ENCODE measurements at regions not wholly inside any gene's neighbourhood (a gene's known extent, or its start where the extent isn't known, plus 50 kb on each side); places are given as distances from the start of the nearest gene placed in this dataset.

DNA sequence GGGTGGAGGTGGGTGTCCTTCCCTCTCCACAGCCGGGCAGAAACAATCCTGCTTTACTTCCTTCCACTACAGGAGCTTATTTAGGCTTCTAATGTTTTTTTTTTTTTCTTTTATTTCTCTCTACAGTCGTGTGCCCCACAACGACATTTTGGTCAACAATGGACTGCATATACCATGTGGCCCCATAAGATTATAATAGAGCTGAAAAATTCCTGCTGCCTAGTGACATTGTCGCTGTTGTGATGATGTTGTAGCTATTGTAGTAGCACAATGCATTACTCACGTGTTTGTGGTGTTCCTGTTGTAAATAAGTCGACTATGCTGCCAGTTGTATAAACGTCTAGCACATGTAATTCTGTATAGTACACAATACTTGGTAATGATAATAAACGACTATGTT is 153.7 kb downstream of the IL20RB start:
- Histone ChIP-seq H3K9ac (ENCODE audit: low read depth, low read length) (no peak overlapping the region), H4K8ac (ENCODE audit: low read depth in 2 of 2, low read length in 2 of 2) (no peak overlapping the region), H3K9me1 (ENCODE audit: insufficient read depth, low read length) (no peaks in the 10 kb centered on the region), H3K18ac (ENCODE audit: low read depth, low read length) (no peak overlapping the region), H2AK9ac (replicated peaks; ENCODE audit: low read depth, low read length, poor library complexity) (no peak overlapping the region), H3K4me2 (ENCODE audit: low read depth, low read length) (no peak overlapping the region), H3K79me1 (ENCODE audit: low read depth in 1 of 2, low read length in 2 of 2) (no peaks in the 10 kb centered on the region), H4K20me1 (ENCODE audit: insufficient read depth, low read length) (no peaks in the 10 kb centered on the region), H2BK15ac (ENCODE audit: low read depth, low read length) (no peak overlapping the region), H3K14ac (replicated peaks; ENCODE audit: low read depth, low read length) (no peak overlapping the region), H4K91ac (ENCODE audit: insufficient read depth, low read depth, low read length) (no peak overlapping the region), H3K23ac (ENCODE audit: low read depth, low read length) (no peak overlapping the region), H3K4me3 (ENCODE audit: insufficient read depth, low read depth, low read length) (no peak overlapping the region), H3K4ac (ENCODE audit: low read depth, low read length) (no peak overlapping the region), H2BK5ac (ENCODE audit: low read depth, low read length, poor library complexity, severe bottlenecking) (no peak overlapping the region), H2AFZ (replicated peaks; ENCODE audit: low read length, poor library complexity) (no peak overlapping the region), H2AK5ac (ENCODE audit: low read depth, low read length) (no peak overlapping the region), H3K27ac (ENCODE audit: insufficient read depth, low read length) (no peak overlapping the region), H3K27me3 (ENCODE audit: control insufficient read depth, insufficient read depth, low read length) (peaks cover 4% of the 10 kb centered on the region), H2BK20ac (ENCODE audit: low read depth, low read length) (no peak overlapping the region), H3K56ac (ENCODE audit: extremely low read depth, insufficient read depth, low read length) (no peak overlapping the region), H2BK120ac (ENCODE audit: low read depth, low read length) (no peak overlapping the region), H3K9me3 (ENCODE audit: control insufficient read depth, insufficient read depth, low read length) (no peaks in the 10 kb centered on the region), H3K4me1 (ENCODE audit: control insufficient read depth, insufficient read depth, low read length) (no peaks in the 10 kb centered on the region), H4K5ac (ENCODE audit: low read depth, low read length) (no peak overlapping the region), H3K36me3 (ENCODE audit: control insufficient read depth, insufficient read depth, low read length) (no peaks in the 10 kb centered on the region)
- TF ChIP-seq RFX5 (IDR thresholded peaks at IDR 0.05; ENCODE audit: low read depth, low read length) (no peak), POLR2A (IDR thresholded peaks at IDR 0.05; ENCODE audit: low read depth, low read length) (no peak), SMC3 (IDR thresholded peaks at IDR 0.05; ENCODE audit: low read depth, low read length) (no peak), BHLHE40 (IDR thresholded peaks at IDR 0.05; ENCODE audit: low read depth, low read length) (no peak), NFE2L2 (IDR thresholded peaks at IDR 0.05; ENCODE audit: low read depth, low read length) (no peak), RCOR1 (IDR thresholded peaks at IDR 0.05; ENCODE audit: insufficient replicate concordance, low read length) (no peak), MAFK (IDR thresholded peaks at IDR 0.05; ENCODE audit: low read depth, low read length) (no peak), RAD21 (IDR thresholded peaks at IDR 0.05; ENCODE audit: low read length) (no peak), FOS (IDR thresholded peaks at IDR 0.05; ENCODE audit: low read depth, low read length) (no peak), CEBPB (IDR thresholded peaks at IDR 0.05; ENCODE audit: low read depth, low read length) (no peak), CHD1 (IDR thresholded peaks at IDR 0.05; ENCODE audit: low read depth, low read length) (no peak), MAZ (IDR thresholded peaks at IDR 0.05; ENCODE audit: borderline replicate concordance, low read depth, low read length) (no peak)
- TF ChIP-seq, protein P1, sequence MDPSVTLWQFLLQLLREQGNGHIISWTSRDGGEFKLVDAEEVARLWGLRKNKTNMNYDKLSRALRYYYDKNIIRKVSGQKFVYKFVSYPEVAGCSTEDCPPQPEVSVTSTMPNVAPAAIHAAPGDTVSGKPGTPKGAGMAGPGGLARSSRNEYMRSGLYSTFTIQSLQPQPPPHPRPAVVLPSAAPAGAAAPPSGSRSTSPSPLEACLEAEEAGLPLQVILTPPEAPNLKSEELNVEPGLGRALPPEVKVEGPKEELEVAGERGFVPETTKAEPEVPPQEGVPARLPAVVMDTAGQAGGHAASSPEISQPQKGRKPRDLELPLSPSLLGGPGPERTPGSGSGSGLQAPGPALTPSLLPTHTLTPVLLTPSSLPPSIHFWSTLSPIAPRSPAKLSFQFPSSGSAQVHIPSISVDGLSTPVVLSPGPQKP (IDR thresholded peaks at IDR 0.05; ENCODE audit: borderline replicate concordance, low read depth, low read length), result no peak
- TF ChIP-seq, protein P2, sequence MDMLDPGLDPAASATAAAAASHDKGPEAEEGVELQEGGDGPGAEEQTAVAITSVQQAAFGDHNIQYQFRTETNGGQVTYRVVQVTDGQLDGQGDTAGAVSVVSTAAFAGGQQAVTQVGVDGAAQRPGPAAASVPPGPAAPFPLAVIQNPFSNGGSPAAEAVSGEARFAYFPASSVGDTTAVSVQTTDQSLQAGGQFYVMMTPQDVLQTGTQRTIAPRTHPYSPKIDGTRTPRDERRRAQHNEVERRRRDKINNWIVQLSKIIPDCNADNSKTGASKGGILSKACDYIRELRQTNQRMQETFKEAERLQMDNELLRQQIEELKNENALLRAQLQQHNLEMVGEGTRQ (IDR thresholded peaks at IDR 0.05; ENCODE audit: low read depth, low read length), result no peak
- TF ChIP-seq, protein P3, sequence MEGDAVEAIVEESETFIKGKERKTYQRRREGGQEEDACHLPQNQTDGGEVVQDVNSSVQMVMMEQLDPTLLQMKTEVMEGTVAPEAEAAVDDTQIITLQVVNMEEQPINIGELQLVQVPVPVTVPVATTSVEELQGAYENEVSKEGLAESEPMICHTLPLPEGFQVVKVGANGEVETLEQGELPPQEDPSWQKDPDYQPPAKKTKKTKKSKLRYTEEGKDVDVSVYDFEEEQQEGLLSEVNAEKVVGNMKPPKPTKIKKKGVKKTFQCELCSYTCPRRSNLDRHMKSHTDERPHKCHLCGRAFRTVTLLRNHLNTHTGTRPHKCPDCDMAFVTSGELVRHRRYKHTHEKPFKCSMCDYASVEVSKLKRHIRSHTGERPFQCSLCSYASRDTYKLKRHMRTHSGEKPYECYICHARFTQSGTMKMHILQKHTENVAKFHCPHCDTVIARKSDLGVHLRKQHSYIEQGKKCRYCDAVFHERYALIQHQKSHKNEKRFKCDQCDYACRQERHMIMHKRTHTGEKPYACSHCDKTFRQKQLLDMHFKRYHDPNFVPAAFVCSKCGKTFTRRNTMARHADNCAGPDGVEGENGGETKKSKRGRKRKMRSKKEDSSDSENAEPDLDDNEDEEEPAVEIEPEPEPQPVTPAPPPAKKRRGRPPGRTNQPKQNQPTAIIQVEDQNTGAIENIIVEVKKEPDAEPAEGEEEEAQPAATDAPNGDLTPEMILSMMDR (conservative IDR thresholded peaks at IDR 0.05; ENCODE audit: low read depth, low read length), result no peak
- no peak for ATAC-seq (ENCODE audit: low read depth)
- no TSS peak for BruUV-seq (replicated peaks)
- in situ Hi-C loops (cut with MboI; ENCODE audit: low sequenced_read_pairs) (no loop called here), intact Hi-C loops (cut with micrococcal nuclease) (no loop called here), dilution Hi-C loops (cut with HindIII; ENCODE audit: low sequenced_read_pairs, unreplicated experiment) (no loop called here)
- POLR2A ChIA-PET (ENCODE audit: unreplicated experiment), result no interaction called here
- no peak for DNase-seq
- WGBS, 2 experiments (ENCODE audit: extremely low coverage in 2 of 2, insufficient read length in 1 of 2), result 40% methylated on average over 2 of the region's 8 CpGs; no CpG with 5 or more reads in 1 of the 2 experiments
- CTCF ChIA-PET, result interaction anchor here (1.9 kb wide), 1 partner anchor 15 kb away, joined by 7 read pairs; no protein-coding TSS in a partner anchor
